HG02870 (cell line): ENCODE measurements at regions not wholly inside any gene's neighbourhood (a gene's known extent, or its start where the extent isn't known, plus 50 kb on each side); places are given as distances from the start of the nearest gene placed in this dataset.

Source experiments
- ATAC-seq: cut with Tn5 transposase; IDR thresholded peaks from one replicate; pipeline ENCODE4 v1.9.1; 2021; ENCODE audit warnings: mild to moderate bottlenecking, moderate library complexity; ENCODE audit not compliant: unreplicated experiment

GRCh38 chr14:25552826-25553225 lies 502.9 kb upstream of the STXBP6 start:
- ATAC-seq: no peak

- no peak for ATAC-seq
These were observed 501.7 kb upstream of the STXBP6 start for GRCh38 chr14:25551674-25552073.

- ATAC-seq: no peak
These were observed 496.9 kb upstream of the STXBP6 start for GRCh38 chr14:25546826-25547225.

- ATAC-seq: peak; percentile 53
These were observed 488.0 kb upstream of the STXBP6 start for GRCh38 chr14:25537846-25538455.

- no peak for ATAC-seq
These were observed 476.3 kb upstream of the STXBP6 start for GRCh38 chr14:25526290-25526689.

- ATAC-seq: no peak
These were observed 473.0 kb upstream of the STXBP6 start for GRCh38 chr14:25522926-25523325.

GRCh38 chr14:25522116-25522515 lies 472.2 kb upstream of the STXBP6 start:
- no peak for ATAC-seq

GRCh38 chr14:25521616-25522015 lies 471.7 kb upstream of the STXBP6 start:
- ATAC-seq: no peak

- ATAC-seq: no peak
These were observed 470.9 kb upstream of the STXBP6 start for GRCh38 chr14:25520821-25521220.

GRCh38 chr14:25518364-25518763 lies 468.4 kb upstream of the STXBP6 start:
- ATAC-seq: no peak

- no peak for ATAC-seq
These were observed 466.9 kb upstream of the STXBP6 start for GRCh38 chr14:25516838-25517237.

- ATAC-seq: no peak
These were observed 458.9 kb upstream of the STXBP6 start for GRCh38 chr14:25508845-25509244.

GRCh38 chr14:25501749-25502148 lies 451.8 kb upstream of the STXBP6 start:
- no peak for ATAC-seq

- ATAC-seq: no peak
These were observed 439.0 kb upstream of the STXBP6 start for GRCh38 chr14:25488961-25489360.

GRCh38 chr14:25485381-25485780 lies 435.4 kb upstream of the STXBP6 start:
- no peak for ATAC-seq

- ATAC-seq: no peak
These were observed 435.0 kb upstream of the STXBP6 start for GRCh38 chr14:25484906-25485305.

- no peak for ATAC-seq
These were observed 434.3 kb upstream of the STXBP6 start for GRCh38 chr14:25484235-25484634.

- no peak for ATAC-seq
These were observed 427.6 kb upstream of the STXBP6 start for GRCh38 chr14:25477316-25478098.

- no peak for ATAC-seq
These were observed 422.8 kb upstream of the STXBP6 start for GRCh38 chr14:25472700-25473099.

GRCh38 chr14:25464772-25465171 lies 414.8 kb upstream of the STXBP6 start:
- ATAC-seq: no peak

GRCh38 chr14:25464078-25464477 lies 414.1 kb upstream of the STXBP6 start:
- ATAC-seq: no peak

GRCh38 chr14:25463480-25463879 lies 413.5 kb upstream of the STXBP6 start:
- no peak for ATAC-seq

GRCh38 chr14:25461780-25462179 lies 411.8 kb upstream of the STXBP6 start:
- no peak for ATAC-seq
